ENCODE measurements at regions not wholly inside any gene's neighbourhood (a gene's known extent, or its start where the extent isn't known, plus 50 kb on each side); places are given as distances from the start of the nearest gene placed in this dataset.

- H3K9me3 ChIP-seq (ENCODE audit: control insufficient read depth, insufficient read depth, low read length) = no peaks in the 10 kb centered on the region
- no peaks in the 10 kb centered on the region for H3K9me2 ChIP-seq (replicated peaks; ENCODE audit: control insufficient read depth, low read length)
- H3K27ac ChIP-seq (ENCODE audit: low read depth, low read length) = no peak overlapping the region
- H3K79me2 ChIP-seq (ENCODE audit: control insufficient read depth, low read length) = no peaks in the 10 kb centered on the region
- no peaks in the 10 kb centered on the region for H3K4me1 ChIP-seq (ENCODE audit: control insufficient read depth, low read length)
- no peaks in the 10 kb centered on the region for H4K20me1 ChIP-seq (ENCODE audit: control insufficient read depth, insufficient read depth, low read depth, low read length)
- no peaks in the 10 kb centered on the region for H3K36me3 ChIP-seq (ENCODE audit: control insufficient read depth, low read length)
- no peaks in the 10 kb centered on the region for H3F3A ChIP-seq (ENCODE audit: control insufficient read depth, insufficient read depth)
- H3K4me3 ChIP-seq (ENCODE audit: low read length) = no peak overlapping the region
- TF ChIP-seq EZH2phosphoT487 (IDR thresholded peaks at IDR 0.05; ENCODE audit: borderline replicate concordance, low read length) (no peak), CTCF (IDR thresholded peaks at IDR 0.05; ENCODE audit: low read depth, low read length, poor library complexity, severe bottlenecking) (no peak)
- H3K4me2 ChIP-seq (ENCODE audit: low read length) = no peak overlapping the region
- H3K27me3 ChIP-seq (ENCODE audit: control insufficient read depth, low read length) = no peaks in the 10 kb centered on the region; the same call in 1 of the 2 replicates
These were observed 505.6 kb downstream of the STIM2 start for GRCh38 chr4:27366104-27366823.

- Histone ChIP-seq H3K9me2 (replicated peaks; ENCODE audit: control insufficient read depth, low read length) (no peaks in the 10 kb centered on the region), H3K36me3 (ENCODE audit: control insufficient read depth, low read length) (no peaks in the 10 kb centered on the region), H4K20me1 (ENCODE audit: control insufficient read depth, insufficient read depth, low read depth, low read length) (no peaks in the 10 kb centered on the region), H3K4me3 (ENCODE audit: low read length) (no peak overlapping the region), H3K4me1 (ENCODE audit: control insufficient read depth, low read length) (no peaks in the 10 kb centered on the region), H3K27me3 (ENCODE audit: control insufficient read depth, low read length) (no peaks in the 10 kb centered on the region; the same call in 1 of the 2 replicates), H3K9me3 (ENCODE audit: control insufficient read depth, insufficient read depth, low read length) (no peaks in the 10 kb centered on the region), H3K79me2 (ENCODE audit: control insufficient read depth, low read length) (no peaks in the 10 kb centered on the region), H3F3A (ENCODE audit: control insufficient read depth, insufficient read depth) (no peaks in the 10 kb centered on the region), H3K27ac (ENCODE audit: low read depth, low read length) (no peak overlapping the region), H3K4me2 (ENCODE audit: low read length) (no peak overlapping the region)
- no peak for TF ChIP-seq CTCF (IDR thresholded peaks at IDR 0.05; ENCODE audit: low read depth, low read length, poor library complexity, severe bottlenecking)
- no peak for TF ChIP-seq EZH2phosphoT487 (IDR thresholded peaks at IDR 0.05; ENCODE audit: borderline replicate concordance, low read length)
These were observed 508.1 kb downstream of the STIM2 start for GRCh38 chr4:27368781-27369180.

GRCh38 chr4:27381815-27382214 is 521.2 kb downstream of the STIM2 start:
- no peak overlapping the region for H3K27ac ChIP-seq (ENCODE audit: low read depth, low read length)
- no peaks in the 10 kb centered on the region for H4K20me1 ChIP-seq (ENCODE audit: control insufficient read depth, insufficient read depth, low read depth, low read length)
- H3K9me3 ChIP-seq (ENCODE audit: control insufficient read depth, insufficient read depth, low read length) = no peaks in the 10 kb centered on the region
- no peak overlapping the region for H3K4me2 ChIP-seq (ENCODE audit: low read length)
- no peaks in the 10 kb centered on the region for H3K79me2 ChIP-seq (ENCODE audit: control insufficient read depth, low read length)
- no peaks in the 10 kb centered on the region for H3F3A ChIP-seq (ENCODE audit: control insufficient read depth, insufficient read depth)
- H3K36me3 ChIP-seq (ENCODE audit: control insufficient read depth, low read length) = no peaks in the 10 kb centered on the region
- no peak for TF ChIP-seq EZH2phosphoT487 (IDR thresholded peaks at IDR 0.05; ENCODE audit: borderline replicate concordance, low read length)
- no peak for TF ChIP-seq CTCF (IDR thresholded peaks at IDR 0.05; ENCODE audit: low read depth, low read length, poor library complexity, severe bottlenecking)
- H3K27me3 ChIP-seq (ENCODE audit: control insufficient read depth, low read length) = no peaks in the 10 kb centered on the region
- H3K9me2 ChIP-seq (replicated peaks; ENCODE audit: control insufficient read depth, low read length) = no peaks in the 10 kb centered on the region
- no peaks in the 10 kb centered on the region for H3K4me1 ChIP-seq (ENCODE audit: control insufficient read depth, low read length)
- H3K4me3 ChIP-seq (ENCODE audit: low read length) = no peak overlapping the region

Measured in DOHH2 (cell line).